ENCODE measurements at regions not wholly inside any gene's neighbourhood (a gene's known extent, or its start where the extent isn't known, plus 50 kb on each side); places are given as distances from the start of the nearest gene placed in this dataset.

- H4K20me1 ChIP-seq (ENCODE audit: insufficient read depth, low read length): no peaks in the 10 kb centered on the region
- no peak overlapping the region for H3K27ac ChIP-seq (ENCODE audit: low read depth, low read length)
- no peak for DNase-seq (ENCODE audit: insufficient read length, low spot score, missing footprints)
- no peaks in the 10 kb centered on the region for H3K36me3 ChIP-seq (ENCODE audit: insufficient read depth, low read length)
- H3K27me3 ChIP-seq (ENCODE audit: insufficient read depth, low read length): no peaks in the 10 kb centered on the region
- no peak overlapping the region for H2AFZ ChIP-seq (ENCODE audit: low read length)
- no peaks in the 10 kb centered on the region for H3K79me2 ChIP-seq (ENCODE audit: insufficient read depth, low read length)
- no peaks in the 10 kb centered on the region for H3K9me3 ChIP-seq (ENCODE audit: low read depth, low read length)
- no peak overlapping the region for H3K4me3 ChIP-seq (ENCODE audit: insufficient read depth, low read length)
- H3K4me1 ChIP-seq (ENCODE audit: insufficient read depth, low read length): no peaks in the 10 kb centered on the region
- no peak for TF ChIP-seq CTCF (IDR thresholded peaks at IDR 0.05; ENCODE audit: extremely low read depth, low read depth, low read length)
- H3K4me2 ChIP-seq (ENCODE audit: insufficient read depth, low read length): no peak overlapping the region
Observed at GRCh38 chr2:207353836-207354235, 175.9 kb upstream of the CREB1 start.

GRCh38 chr2:207354462-207354861, 175.3 kb upstream of the CREB1 start:
- no peaks in the 10 kb centered on the region for H3K79me2 ChIP-seq (ENCODE audit: insufficient read depth, low read length)
- no peak overlapping the region for H3K4me2 ChIP-seq (ENCODE audit: insufficient read depth, low read length)
- no peaks in the 10 kb centered on the region for H3K9me3 ChIP-seq (ENCODE audit: low read depth, low read length)

GRCh38 chr2:207356567-207356966, 173.2 kb upstream of the CREB1 start:
- DNase-seq (ENCODE audit: insufficient read length, low spot score, missing footprints): no peak
- no peak overlapping the region for H3K27ac ChIP-seq (ENCODE audit: low read depth, low read length)
- TF ChIP-seq CTCF (IDR thresholded peaks at IDR 0.05; ENCODE audit: extremely low read depth, low read depth, low read length): no peak

More at GRCh38 chr2:207354462-207354861, 175.3 kb upstream of the CREB1 start:
- H3K27me3 ChIP-seq (ENCODE audit: insufficient read depth, low read length): no peaks in the 10 kb centered on the region
- no peaks in the 10 kb centered on the region for H3K36me3 ChIP-seq (ENCODE audit: insufficient read depth, low read length)
- DNase-seq (ENCODE audit: insufficient read length, low spot score, missing footprints): no peak
- no peaks in the 10 kb centered on the region for H4K20me1 ChIP-seq (ENCODE audit: insufficient read depth, low read length)
- no peak overlapping the region for H3K27ac ChIP-seq (ENCODE audit: low read depth, low read length)
- no peak for TF ChIP-seq CTCF (IDR thresholded peaks at IDR 0.05; ENCODE audit: extremely low read depth, low read depth, low read length)
- no peaks in the 10 kb centered on the region for H3K4me1 ChIP-seq (ENCODE audit: insufficient read depth, low read length)
- H3K4me3 ChIP-seq (ENCODE audit: insufficient read depth, low read length): no peak overlapping the region
- H2AFZ ChIP-seq (ENCODE audit: low read length): no peak overlapping the region

GRCh38 chr2:207357216-207357615, 172.5 kb upstream of the CREB1 start:
- TF ChIP-seq CTCF (IDR thresholded peaks at IDR 0.05; ENCODE audit: extremely low read depth, low read depth, low read length): no peak
- no peak for DNase-seq (ENCODE audit: insufficient read length, low spot score, missing footprints)
- Histone ChIP-seq H3K27me3 (ENCODE audit: insufficient read depth, low read length) (no peaks in the 10 kb centered on the region), H3K4me1 (ENCODE audit: insufficient read depth, low read length) (no peaks in the 10 kb centered on the region), H3K4me2 (ENCODE audit: insufficient read depth, low read length) (no peak overlapping the region), H4K20me1 (ENCODE audit: insufficient read depth, low read length) (no peaks in the 10 kb centered on the region), H3K27ac (ENCODE audit: low read depth, low read length) (no peak overlapping the region), H3K79me2 (ENCODE audit: insufficient read depth, low read length) (no peaks in the 10 kb centered on the region), H3K4me3 (ENCODE audit: insufficient read depth, low read length) (no peak overlapping the region), H3K36me3 (ENCODE audit: insufficient read depth, low read length) (no peaks in the 10 kb centered on the region), H2AFZ (ENCODE audit: low read length) (no peak overlapping the region), H3K9me3 (ENCODE audit: low read depth, low read length) (no peaks in the 10 kb centered on the region)

More at GRCh38 chr2:207356567-207356966, 173.2 kb upstream of the CREB1 start:
- Histone ChIP-seq H3K27me3 (ENCODE audit: insufficient read depth, low read length) (no peaks in the 10 kb centered on the region), H3K4me2 (ENCODE audit: insufficient read depth, low read length) (no peak overlapping the region), H3K4me3 (ENCODE audit: insufficient read depth, low read length) (no peak overlapping the region), H3K79me2 (ENCODE audit: insufficient read depth, low read length) (no peaks in the 10 kb centered on the region), H3K9me3 (ENCODE audit: low read depth, low read length) (no peaks in the 10 kb centered on the region), H2AFZ (ENCODE audit: low read length) (no peak overlapping the region), H3K4me1 (ENCODE audit: insufficient read depth, low read length) (no peaks in the 10 kb centered on the region), H4K20me1 (ENCODE audit: insufficient read depth, low read length) (no peaks in the 10 kb centered on the region), H3K36me3 (ENCODE audit: insufficient read depth, low read length) (no peaks in the 10 kb centered on the region)

Data from osteoblast (primary cell).